HG02870 (cell line): ENCODE measurements at regions not wholly inside any gene's neighbourhood (a gene's known extent, or its start where the extent isn't known, plus 50 kb on each side); places are given as distances from the start of the nearest gene placed in this dataset.

Experiments
- ATAC-seq: cut with Tn5 transposase; IDR thresholded peaks from one replicate; pipeline ENCODE4 v1.9.1; 2021; ENCODE audit warnings: mild to moderate bottlenecking, moderate library complexity; ENCODE audit not compliant: unreplicated experiment

DNA sequence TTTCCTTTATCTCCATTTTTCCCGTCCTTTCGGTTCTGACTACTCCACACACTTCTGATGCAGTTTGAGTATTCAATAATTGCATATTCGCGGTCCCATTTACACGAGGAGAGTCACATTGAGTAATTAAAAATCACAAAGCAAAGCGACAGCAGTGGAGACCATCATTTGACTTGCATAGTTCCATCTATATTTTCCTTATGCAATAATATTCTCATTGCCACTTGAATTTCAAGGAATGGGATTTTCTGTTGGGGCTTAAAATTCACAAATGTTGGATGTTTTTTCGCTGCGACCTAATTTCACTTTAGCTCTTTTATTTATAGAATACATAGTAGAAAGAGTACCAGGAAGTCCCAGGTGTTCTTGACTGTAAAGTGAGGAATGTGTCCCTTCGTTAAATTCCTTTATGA is 186.8 kb downstream of the ZEB2 start:
- ATAC-seq: no peak

DNA sequence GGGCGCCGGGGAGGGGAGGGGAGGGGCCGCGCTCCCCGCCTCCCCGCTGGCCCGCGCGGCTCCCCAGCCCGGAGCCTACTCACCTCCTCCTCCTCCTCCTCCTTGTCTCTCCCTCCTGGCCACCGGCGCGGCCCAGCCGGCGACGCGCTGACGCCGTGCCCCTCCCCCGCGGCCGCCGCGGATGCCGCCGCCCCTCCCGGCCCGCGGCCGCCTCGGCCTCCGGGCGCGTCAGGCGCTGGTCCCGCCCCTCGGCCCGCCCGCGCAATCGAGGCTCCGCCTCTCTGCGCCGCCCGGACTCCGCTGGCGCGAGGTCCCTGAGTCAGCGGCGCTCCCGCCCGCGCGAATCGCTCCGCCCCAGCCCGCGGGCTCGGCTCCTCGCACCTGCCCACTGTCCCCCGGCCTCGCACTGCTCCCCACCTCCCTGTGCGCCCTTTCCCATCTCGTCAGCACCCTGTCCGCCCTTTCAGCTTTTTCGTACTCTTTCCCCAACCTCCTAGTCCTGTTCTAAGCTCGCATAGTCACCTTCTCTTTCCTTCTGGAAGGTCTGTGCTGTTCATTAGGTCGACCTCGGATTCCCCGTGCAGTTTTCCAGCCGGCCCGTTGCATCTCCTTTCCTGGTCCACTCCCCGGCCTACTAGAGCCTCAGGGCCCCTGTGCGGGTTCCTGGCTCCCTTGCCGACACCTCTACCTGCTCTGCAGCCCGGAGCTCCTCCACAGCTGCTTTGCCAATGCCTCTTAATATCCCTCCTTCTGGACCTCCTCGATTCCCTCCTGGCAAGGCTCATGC is 187.4 kb downstream of the ZEB2 start:
- ATAC-seq: peak; percentile 85

DNA sequence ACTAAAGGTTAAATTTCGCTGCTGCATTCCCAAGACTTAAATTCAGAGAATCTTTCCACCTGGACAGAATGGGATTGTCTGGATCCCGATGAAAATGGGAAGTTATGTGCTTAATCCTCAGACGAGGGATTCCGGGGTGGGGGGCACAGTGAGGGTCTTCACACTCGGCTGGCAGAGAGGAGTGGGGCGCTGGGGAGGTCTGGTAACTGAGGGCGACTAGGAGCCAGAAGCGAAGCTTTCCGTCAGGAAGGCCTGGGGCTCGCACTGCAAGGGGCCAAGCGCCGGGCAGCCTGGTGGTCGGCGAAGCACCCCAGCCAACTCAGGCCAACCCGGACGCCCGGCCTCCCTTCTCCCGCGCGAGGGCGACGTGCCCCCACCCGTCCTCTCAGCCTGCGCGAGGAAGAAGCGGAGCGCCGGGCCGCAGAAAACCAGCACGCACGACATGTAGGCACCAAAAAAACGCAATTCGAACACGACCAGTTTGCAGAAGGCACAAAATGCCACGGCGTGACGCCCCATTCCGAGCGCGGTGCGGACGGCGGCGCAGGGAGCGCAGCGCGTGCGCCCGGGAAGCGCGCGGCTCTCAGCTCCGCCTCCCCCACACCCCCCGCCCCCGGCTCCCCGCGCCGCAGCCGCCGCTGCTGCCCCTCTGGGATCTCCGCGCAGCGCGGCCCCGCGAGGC is 188.1 kb downstream of the ZEB2 start:
- ATAC-seq: peak; percentile 36

DNA sequence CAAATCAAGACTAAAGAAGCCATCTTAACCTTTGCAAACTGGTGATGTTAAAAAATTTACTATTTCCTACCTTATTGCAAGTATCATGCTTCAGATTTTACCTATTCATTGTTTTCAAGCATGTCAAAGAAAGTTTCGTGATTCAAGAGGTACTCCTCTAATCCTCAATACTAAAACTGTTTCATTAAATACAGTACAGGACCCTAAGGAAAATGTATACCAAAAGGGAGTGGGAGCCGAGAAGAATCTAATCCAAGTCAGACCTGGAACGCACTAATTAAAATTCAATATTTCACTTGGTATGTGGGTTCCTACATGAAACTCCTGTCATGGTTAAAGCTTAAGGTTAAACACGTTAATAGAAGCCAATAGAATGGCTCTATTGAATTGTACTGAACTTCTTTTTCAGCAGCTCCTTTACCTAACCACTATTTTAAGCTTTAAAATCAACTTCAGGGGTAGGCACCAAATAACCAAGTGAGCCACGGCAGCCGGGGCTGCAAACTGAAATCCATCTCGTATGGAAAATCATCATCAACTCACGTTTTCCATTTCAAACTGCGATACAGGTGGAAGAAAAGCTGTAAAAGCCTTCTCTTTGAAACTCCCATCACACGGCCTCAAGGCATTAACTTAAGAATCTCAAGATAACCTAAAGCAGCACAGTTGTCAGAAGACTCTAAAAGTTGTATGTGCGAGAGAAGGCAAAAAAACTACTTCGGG is 188.8 kb downstream of the ZEB2 start:
- ATAC-seq: no peak

DNA sequence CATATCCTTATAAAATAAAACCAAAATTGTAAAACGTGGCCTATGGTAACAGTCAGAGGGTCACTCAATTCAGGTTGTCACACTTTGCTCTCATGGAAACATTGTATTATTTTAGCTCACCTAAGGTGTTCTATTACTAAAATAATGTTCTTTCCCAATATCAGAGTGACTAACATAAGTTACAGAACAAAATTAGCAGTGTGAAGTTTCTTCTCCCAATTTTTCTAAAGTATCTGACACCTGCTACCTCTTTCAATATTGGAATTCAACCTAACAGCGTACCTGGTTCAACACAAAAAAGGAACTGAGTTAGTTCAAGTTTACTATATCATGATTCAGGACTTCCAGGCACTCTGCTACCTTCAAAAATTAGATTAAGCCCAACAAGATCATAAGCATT is 190.4 kb downstream of the ZEB2 start:
- no peak for ATAC-seq

GRCh38 chr2:144328938-144329337 is 191.0 kb downstream of the ZEB2 start:
- ATAC-seq: no peak

DNA sequence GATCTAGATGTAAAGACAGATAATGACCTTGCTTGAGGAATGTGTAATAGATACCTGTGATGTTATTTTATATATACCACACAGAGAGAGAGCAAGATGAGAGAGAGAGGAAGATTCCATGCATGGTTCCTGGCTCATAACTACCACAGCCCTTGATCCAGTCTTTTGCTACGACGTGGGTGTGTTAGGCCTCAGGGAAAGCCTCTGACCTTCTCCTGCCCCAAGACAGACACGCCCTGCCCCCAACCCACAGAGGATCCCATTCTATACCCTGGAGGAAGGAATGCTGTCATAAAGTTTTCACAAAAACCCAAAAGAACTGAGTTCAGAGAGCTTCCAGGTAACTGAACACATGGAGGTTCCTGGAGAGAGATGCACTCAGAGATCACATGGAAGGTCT is 193.1 kb downstream of the ZEB2 start:
- no peak for ATAC-seq

DNA sequence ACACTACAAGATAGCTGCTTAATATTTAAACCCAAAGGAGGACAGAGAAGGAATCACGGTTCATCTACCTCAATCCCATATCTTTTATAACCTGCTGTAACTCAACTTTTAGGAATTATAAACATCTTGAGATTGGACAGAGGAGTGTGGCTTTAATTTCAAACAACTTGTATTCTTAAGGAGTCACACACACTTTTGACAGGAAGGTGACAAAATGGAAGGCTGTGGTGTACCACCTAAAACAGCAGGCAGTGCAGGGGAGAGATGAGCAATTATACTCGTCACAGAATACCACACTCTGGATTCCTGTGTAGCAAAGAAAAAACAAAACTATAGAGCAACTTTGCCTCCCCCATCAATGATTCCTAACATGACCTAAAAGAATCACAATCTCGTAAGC is 194.8 kb downstream of the ZEB2 start:
- peak; percentile 68 for ATAC-seq

GRCh38 chr2:144324446-144325045 is 195.4 kb downstream of the ZEB2 start:
- peak; percentile 36 for ATAC-seq

GRCh38 chr2:144323946-144324345 is 196.0 kb downstream of the ZEB2 start:
- ATAC-seq: peak; percentile 59

- ATAC-seq: no peak
Measured at GRCh38 chr2:144322379-144322778, 197.5 kb downstream of the ZEB2 start.

GRCh38 chr2:144320491-144320890 is 199.4 kb downstream of the ZEB2 start:
- ATAC-seq: no peak

- ATAC-seq: no peak
Measured at GRCh38 chr2:144317071-144317738, 202.7 kb downstream of the ZEB2 start.

GRCh38 chr2:144310889-144311608 is 208.9 kb downstream of the ZEB2 start:
- ATAC-seq: no peak

GRCh38 chr2:144310484-144310883 is 209.4 kb downstream of the ZEB2 start:
- ATAC-seq: peak; percentile 76

DNA sequence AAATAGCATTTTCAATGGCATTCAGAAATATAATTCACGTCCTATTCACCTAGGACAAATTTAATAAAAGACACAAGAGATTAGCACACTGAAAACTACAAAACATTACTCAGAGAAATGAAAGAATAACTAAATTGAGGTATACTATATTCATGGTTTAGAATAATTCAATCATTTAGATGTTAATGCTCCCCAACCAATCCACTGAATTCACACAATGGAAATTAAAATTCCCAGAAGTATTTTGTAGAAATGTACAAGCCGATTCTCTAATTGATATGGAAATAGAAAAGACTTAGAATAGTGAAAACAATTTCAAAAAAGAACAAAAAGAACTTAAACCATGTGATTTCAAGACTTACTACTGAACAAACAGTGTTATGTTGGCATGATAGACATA is 212.2 kb downstream of the ZEB2 start:
- no peak for ATAC-seq

DNA sequence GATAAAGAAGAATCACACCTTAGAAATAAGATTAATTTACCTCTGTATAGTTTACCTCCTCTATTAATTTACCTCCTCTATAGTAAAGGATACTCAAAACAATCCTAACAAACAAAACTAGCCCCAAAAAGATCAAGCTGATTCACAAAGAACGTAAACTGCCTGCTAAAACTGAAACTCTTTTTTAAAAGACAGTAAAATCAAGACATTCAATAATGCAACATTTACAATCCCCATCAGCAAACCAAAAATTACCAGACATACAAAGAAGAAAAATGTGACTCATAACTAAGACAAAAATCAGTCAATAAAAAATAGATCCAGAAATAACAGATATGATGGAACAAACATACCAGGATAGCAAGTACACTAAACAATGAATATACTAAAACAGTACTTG is 215.7 kb downstream of the ZEB2 start:
- ATAC-seq: no peak

- no peak for ATAC-seq
Measured at GRCh38 chr2:144300632-144301031, 219.3 kb downstream of the ZEB2 start.

GRCh38 chr2:144290276-144290675 is 229.6 kb downstream of the ZEB2 start:
- ATAC-seq: no peak

- no peak for ATAC-seq
Measured at GRCh38 chr2:144288438-144288837, 231.5 kb downstream of the ZEB2 start.
